HG03039 (cell line): ENCODE measurements at regions not wholly inside any gene's neighbourhood (a gene's known extent, or its start where the extent isn't known, plus 50 kb on each side); places are given as distances from the start of the nearest gene placed in this dataset.

Source experiments
- ATAC-seq: cut with Tn5 transposase; IDR thresholded peaks from one replicate; pipeline ENCODE4 v1.9.1; 2021; ENCODE audit warnings: mild to moderate bottlenecking, moderate library complexity; ENCODE audit not compliant: unreplicated experiment

GRCh38 chr11:130769782-130770535 is 146.3 kb downstream of the SNX19 start:
- ATAC-seq, result no peak

DNA sequence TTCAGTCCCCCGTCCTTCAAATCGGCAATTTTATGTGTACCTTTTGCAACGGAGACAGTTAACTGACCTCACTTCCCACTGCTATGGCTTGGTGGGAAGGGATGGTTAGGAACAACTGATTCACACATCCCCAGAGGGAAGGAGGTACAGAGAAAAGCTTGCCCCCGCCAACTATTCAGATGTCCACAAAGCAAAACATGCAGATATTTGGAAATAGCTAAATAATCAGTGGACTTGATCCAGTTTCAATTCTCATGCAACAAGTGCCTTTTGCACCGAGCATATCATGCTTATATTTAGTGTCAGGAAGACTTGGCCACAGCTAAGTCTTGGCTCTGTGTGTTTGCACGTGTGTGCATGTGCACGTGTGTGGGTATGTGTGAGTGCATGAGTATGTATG is 144.6 kb downstream of the SNX19 start:
- ATAC-seq, result no peak

DNA sequence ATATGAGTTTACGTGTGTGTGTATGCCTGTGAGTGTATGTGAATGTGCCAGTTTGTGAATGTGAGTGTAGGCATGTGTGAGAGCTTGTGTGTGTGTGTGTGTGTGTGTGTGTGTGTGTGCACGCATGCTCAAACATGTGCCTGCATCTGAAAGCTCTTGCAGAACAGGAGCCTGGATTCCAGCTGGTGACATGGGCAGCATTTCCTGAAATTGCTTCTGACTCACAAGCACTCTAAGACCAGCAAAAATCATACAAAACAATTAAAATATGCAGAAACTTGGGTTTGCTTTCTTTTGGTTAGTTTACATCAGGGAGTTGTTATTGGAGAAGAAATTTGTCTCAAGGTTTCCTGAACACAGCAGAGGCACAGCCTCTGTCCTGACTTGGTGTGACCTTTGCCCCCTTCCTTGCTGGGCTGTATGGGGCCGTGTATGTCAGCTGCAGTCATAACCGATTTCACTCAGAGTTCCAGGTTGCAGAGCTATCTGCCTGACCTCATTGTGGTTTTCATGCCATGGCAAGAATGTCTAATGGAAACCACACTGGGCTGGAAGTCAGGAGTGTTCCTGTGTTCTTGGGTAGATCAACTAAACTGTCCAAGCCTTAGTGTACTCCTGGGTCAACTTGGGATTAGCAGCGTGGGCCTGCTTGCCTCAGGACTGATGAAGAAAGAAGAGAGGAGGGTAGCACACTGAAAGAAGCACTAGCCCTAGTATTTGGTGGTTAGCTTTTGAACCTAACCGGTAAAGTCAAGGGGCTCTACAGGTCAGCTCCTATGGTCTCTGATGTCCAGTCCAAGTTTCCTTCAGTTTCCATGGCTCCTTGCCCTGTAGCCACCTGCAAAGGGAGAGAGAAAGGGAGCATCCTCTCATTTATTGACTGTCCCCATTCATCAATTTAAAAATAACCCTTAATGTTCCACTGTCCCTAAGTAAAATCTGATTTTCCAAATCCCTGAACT is 143.7 kb downstream of the SNX19 start:
- no peak for ATAC-seq

DNA sequence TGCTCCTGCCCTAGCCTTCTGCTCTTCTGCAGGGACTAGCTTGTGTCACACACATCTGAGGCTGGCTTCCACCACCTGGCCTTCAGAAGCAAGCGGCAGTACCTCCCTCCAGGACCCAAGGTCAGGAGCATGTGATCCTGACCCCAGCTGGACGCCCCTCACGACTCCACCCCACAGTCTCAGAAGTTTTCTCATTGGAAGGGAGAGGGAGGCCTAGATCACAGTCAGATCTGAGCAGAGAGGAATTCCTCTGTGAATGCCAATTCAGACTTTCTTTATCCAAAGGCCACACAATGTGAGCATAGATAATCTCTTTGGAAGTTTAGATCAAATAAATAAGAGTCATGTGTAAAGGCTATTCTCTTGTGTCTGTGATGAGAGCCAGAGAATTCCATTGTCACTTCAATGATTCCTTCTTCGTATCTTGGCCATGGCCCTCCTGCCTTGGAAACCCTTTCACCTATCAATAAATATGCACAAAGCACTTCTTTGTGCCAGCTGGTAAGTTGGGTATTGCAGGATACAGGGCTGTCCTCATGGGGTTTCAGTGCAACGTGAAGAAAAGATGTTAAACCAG is 142.9 kb downstream of the SNX19 start:
- ATAC-seq, result no peak

DNA sequence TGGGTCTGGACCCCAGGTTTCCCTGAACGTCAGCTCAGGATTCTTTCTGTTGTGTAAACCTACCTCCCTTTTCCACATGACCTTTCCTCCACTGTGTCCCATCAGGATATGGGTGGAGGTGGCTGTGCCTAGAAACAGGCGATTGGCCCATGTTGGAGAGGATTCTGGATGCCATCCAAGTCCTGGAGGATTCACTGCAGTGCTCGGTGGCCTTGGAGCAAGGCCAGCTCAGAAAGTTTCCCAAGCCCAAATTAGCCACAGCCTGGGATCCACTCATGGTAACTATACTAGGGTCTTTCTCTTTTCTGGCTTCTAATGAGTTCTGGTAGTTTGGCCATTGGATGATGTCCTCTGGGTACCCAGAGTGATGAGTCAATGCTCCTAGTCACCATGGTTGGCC is 141.6 kb downstream of the SNX19 start:
- no peak for ATAC-seq

DNA sequence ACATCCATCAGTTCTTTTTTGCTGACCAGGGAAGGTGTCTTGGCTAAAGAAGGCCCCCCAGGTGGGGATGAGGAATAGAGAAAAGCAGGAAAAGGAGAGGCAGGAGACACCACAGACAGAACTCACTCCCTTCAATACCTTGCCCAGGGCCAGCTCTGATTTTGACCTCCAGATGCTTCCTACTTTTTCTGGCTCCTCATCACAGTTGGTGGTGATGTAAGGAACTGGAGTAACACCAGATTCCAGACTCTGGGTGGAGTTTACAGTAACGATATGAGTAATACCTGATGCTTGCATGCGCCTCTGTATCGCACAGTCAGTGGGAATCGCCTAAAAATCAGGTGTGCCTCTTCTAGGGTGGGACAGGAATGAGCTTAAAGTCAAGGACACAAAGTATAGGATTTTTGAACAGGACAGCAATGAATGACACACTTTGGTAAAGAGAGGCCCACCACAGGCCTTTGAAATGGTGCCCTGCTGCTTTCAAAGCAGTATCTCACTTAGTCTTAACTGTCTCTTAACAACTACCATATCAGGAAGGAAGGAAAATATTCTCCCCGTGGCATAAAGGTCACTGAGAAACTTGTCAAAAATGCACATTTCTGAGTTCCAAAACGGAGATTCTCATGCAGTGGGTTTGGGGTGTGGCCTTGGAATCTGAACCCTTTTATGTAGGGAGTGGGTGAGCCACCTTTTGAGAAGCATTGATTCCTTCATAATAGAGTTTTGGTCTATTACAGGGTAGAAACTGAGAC is 140.8 kb downstream of the SNX19 start:
- no peak for ATAC-seq

DNA sequence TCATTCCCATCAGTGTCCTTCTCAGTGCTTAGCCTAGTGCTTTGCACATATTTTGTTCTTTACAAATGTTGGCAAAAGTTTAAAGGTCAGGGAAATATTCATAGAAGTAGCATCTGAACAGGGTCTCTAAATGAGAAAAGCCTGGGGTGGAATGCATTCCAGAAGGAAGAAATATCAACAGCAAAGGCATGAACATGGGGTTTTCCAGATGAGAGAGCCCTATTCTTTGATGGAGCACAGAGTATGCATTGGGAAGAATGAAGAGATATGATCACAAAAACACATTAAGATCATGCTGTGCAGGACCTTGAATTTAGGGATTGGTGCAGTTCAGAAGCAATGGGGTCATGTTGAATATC is 140.2 kb downstream of the SNX19 start:
- ATAC-seq, result no peak

DNA sequence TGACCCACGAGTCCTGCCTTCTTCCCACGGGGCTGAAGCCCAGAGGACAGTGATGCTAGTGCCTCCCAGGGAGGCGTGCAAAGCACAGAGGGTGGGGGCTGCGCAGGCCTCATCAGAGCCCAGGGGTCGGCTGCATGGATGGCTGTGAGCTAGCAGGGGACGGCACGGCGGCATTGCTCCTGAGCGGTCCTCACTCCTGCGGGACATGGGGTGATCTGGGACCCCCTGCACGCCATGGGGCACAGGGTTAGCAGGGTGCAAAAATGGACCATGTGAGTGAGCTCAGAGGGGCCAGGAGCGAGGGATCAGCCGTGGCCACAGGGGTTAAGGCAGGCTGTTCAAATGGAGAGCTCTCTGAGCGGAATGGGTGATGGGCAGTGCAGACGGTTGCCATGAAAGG is 138.3 kb downstream of the SNX19 start:
- no peak for ATAC-seq

- no peak for ATAC-seq
These were observed 137.6 kb downstream of the SNX19 start for GRCh38 chr11:130778705-130779104.

DNA sequence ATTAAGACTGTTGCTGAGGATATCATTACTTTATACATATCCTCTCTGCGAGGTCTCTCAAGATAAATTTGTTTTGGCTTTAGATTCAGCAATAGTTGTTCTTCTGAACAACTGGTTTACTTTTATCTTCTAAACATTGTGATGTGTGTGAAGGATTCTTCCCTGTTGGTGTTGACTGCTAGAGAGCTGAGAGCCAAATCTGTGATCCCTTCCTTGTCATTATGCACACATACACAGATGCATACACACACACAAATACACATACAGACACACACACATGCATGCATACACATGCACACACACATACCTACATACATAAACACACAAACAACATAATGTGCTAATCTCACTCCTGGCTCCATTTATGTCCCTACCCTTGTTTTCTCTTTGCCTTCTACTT is 137.0 kb downstream of the SNX19 start:
- no peak for ATAC-seq

DNA sequence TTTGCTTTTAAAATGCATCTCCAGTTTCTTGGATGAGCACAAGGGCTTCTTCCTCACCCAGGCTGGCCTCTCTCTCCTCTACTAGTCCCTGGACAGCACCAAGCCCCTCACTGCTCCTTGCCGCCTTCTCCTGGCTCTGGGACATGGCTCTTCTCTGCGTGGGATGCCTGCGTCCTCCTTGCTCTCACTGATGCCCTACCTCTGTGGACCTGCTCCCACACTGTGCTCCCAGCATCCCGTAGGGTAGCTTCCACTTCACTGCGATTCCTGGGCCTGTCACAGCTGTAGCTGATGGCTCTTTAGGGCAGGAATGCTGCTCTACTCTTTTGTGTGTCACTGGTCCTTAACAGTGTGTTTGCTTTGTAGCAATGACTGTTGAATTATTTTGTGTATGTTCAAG is 136.3 kb downstream of the SNX19 start:
- ATAC-seq, result no peak

DNA sequence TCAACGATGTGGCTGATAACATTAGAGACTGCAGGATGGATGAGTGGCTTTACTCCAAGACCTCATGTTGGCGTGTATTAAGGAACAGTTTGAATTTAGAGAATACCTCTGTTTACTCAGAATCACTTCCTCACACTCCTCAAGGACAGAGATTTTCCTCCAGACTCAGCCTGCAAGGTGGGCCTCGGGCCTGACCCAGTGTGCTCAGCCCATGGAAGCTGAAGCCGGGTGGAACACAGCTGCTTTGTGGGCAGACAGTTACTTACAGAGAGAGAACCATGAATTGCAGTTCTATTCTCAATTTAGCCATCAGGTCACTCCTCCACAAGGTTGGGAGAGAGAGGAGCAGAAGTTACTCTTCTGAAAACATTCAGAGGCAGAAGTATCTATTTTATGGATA is 135.8 kb downstream of the SNX19 start:
- ATAC-seq, result no peak

DNA sequence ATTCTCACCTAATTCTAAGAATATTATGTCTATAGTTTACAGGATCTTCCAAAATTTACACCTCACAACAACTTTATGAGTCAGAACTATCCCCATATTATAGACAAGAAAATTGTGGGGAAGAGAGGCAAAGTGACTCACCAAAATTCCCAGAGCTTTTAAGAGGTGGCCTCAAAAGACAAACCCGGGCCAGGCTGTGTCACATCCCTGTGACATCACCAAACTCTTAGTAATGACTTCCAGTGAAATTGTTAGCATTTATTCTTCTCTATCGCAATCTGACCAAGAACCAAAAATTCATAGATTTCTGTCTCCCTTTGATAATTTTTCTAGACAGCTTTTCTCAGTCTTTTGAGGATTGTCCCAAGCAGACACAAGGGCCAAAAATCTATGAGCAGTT is 134.3 kb downstream of the SNX19 start:
- ATAC-seq, result no peak

GRCh38 chr11:130782361-130783222 is 133.7 kb downstream of the SNX19 start:
- ATAC-seq, result no peak

GRCh38 chr11:130783323-130783722 is 133.0 kb downstream of the SNX19 start:
- ATAC-seq, result no peak

DNA sequence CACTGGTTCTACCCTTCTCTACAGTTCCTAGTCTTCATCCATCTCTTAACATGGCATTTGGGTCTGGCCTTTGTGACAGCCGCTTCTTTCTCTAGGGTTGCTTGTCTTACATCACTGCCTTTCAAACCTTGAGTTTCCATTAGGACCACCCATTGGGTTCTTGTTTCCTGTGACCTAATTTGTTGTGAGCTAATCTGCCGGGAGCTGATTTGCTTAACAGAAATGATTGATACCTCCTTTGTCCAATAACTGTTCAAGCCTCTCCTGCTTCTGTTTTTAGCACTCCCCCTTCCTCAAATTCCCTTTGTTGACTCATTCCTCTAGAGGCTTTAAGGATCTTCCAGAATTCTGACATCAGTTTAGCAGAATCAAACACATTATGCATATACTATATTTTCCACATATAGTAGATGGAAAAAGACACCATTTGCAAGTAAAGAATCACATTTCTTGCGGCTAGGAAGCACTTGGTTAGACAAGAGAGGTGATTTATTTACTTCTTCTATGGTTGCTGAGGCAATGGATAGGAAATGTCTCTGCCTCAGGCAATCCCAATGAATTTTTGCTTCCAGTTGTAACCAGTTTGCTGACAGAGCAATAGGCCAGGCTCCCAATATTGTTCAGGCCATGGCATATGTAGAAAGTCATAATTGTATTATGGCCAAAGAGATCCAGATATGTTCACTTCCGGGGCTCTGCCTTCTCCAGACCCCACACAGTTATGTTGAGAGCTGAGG is 130.7 kb downstream of the SNX19 start:
- no peak for ATAC-seq

- no peak for ATAC-seq
These were observed 129.7 kb downstream of the SNX19 start for GRCh38 chr11:130786586-130786985.

- ATAC-seq, result no peak
These were observed 129.1 kb downstream of the SNX19 start for GRCh38 chr11:130787092-130787616.

DNA sequence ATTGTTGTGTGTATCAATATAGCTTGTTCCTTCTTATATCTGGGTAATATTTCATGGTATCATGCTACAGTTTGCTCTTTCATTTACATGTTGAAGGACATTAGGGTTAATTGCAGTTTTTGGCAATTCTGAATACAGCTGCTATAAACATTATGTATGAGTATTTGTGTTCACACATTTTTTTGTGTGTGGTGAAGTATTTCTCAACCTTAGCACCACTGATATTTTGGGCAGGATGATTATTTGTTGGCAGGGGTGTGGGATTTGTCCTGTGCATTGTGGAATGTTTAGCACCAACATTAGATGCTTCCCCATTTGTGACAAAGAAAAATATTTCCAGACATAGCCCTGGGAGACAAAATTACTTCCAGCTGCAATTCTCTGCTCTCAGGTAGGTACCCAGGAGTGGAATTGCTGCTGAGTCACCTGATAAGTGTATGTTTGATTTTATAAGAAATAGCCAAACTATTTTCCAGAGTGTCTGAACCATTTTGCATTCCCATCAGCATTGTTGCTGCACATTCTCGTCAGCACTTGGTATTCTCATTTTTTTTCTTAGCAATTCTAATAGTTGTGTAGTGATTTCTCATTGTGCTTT is 128.2 kb downstream of the SNX19 start:
- ATAC-seq, result no peak
